CD14-positive monocyte (primary cell): ENCODE measurements at regions not wholly inside any gene's neighbourhood (a gene's known extent, or its start where the extent isn't known, plus 50 kb on each side); places are given as distances from the start of the nearest gene placed in this dataset.

Experiments
- DNase-seq, 3 donors: peaks; one replicate each; pipeline ENCODE4 v3.0.0-alpha.2; 2011 to 2022
- H2AFZ ChIP-seq: 2 replicates; pipeline ENCODE4 v1.6.0; 2012; ENCODE audit warnings: mild to moderate bottlenecking, low read depth, low read length, inconsistent platforms; ENCODE audit not compliant: insufficient read depth, poor library complexity, severe bottlenecking
- H3K27ac ChIP-seq, 2 donors: 1 replicate in 1 of 2; 2 replicates in 1 of 2; pipeline ENCODE4 v1.5.1; 2012 to 2013; ENCODE audit warnings: low read length in 2 of 2, control low read depth in 1 of 2, inconsistent platforms in 1 of 2, low read depth in 1 of 2, mild to moderate bottlenecking in 1 of 2
- H3K27me3 ChIP-seq, 2 donors: one replicate each; pipeline versions ENCODE4 v1.6.0 to v1.6.1; 2011 to 2013; ENCODE audit warnings: low read length in 2 of 2; ENCODE audit not compliant: control insufficient read depth in 2 of 2, insufficient read depth in 2 of 2
- H3K36me3 ChIP-seq, 2 donors: replicated peaks in 1 of 2; 1 replicate in 1 of 2; 2 replicates in 1 of 2; pipeline versions ENCODE4 v1.5.1 to v1.6.1; 2012 to 2013; ENCODE audit warnings: low read length in 2 of 2, control low read depth in 1 of 2, inconsistent platforms in 1 of 2, mild to moderate bottlenecking in 1 of 2; ENCODE audit not compliant: insufficient read depth in 2 of 2, control insufficient read depth in 1 of 2
- H3K4me1 ChIP-seq, 2 donors: 1 replicate in 1 of 2; 2 replicates in 1 of 2; pipeline versions ENCODE4 v1.5.1 to v1.6.1; 2012 to 2013; ENCODE audit warnings: low read length in 2 of 2, control low read depth in 1 of 2, inconsistent platforms in 1 of 2, mild to moderate bottlenecking in 1 of 2, moderate library complexity in 1 of 2; ENCODE audit not compliant: insufficient read depth in 2 of 2, control insufficient read depth in 1 of 2
- H3K4me2 ChIP-seq: replicated peaks from 2 replicates; pipeline ENCODE3; 2012; ENCODE audit warnings: low read length, moderate library complexity, mild to moderate bottlenecking; ENCODE audit not compliant: poor library complexity, severe bottlenecking; ENCODE audit errors: extremely low read depth
- H3K4me3 ChIP-seq, 3 experiments: fragments of 200-600 bp in 1 of 3; sonication (generic) in 1 of 3; replicated peaks in 1 of 3; 1 replicate in 2 of 3; 2 replicates in 1 of 3; pipeline ENCODE4 v1.5.1; 2011 to 2013; ENCODE audit warnings: low read length in 3 of 3, mild to moderate bottlenecking in 3 of 3, control low read depth in 2 of 3, low read depth in 2 of 3, inconsistent platforms in 1 of 3, moderate library complexity in 1 of 3
- H3K79me2 ChIP-seq: 2 replicates; pipeline ENCODE4 v1.6.0; 2012; ENCODE audit warnings: mild to moderate bottlenecking, control low read depth, inconsistent platforms, low read length, moderate library complexity; ENCODE audit not compliant: insufficient read depth
- H3K9ac ChIP-seq: 2 replicates; pipeline ENCODE4 v1.6.0; 2017; ENCODE audit warnings: low read length, mild to moderate bottlenecking; ENCODE audit not compliant: insufficient read depth, poor library complexity, severe bottlenecking
- H3K9me3 ChIP-seq, 2 donors: replicated peaks in 1 of 2; 1 replicate in 1 of 2; 2 replicates in 1 of 2; pipeline versions ENCODE4 v1.5.1 to v1.6.1; 2012 to 2013; ENCODE audit warnings: low read length in 2 of 2, control low read depth in 1 of 2; ENCODE audit not compliant: control insufficient read depth in 1 of 2, insufficient read depth in 1 of 2
- H4K20me1 ChIP-seq: 2 replicates; pipeline ENCODE4 v1.6.0; 2012; ENCODE audit warnings: mild to moderate bottlenecking, low read length, control low read depth, moderate library complexity; ENCODE audit not compliant: insufficient read depth
- H3K27ac Mint-ChIP-seq, 7 donors: one replicate each; pipeline ENCODE4 v1.8.0; 2020; ENCODE audit warnings: mild to moderate bottlenecking in 7 of 7, mixed read lengths in 7 of 7, moderate library complexity in 6 of 7, inconsistent platforms in 2 of 7
- H3K27me3 Mint-ChIP-seq, 3 donors: one replicate each; pipeline ENCODE4 v1.8.0; 2021 to 2022; ENCODE audit warnings: low read depth in 3 of 3, mild to moderate bottlenecking in 3 of 3, mixed read lengths in 3 of 3, moderate library complexity in 3 of 3, inconsistent platforms in 1 of 3
- H3K36me3 Mint-ChIP-seq, 2 donors: one replicate each; pipeline ENCODE4 v1.8.0; 2020; ENCODE audit warnings: mixed read lengths in 2 of 2, inconsistent platforms in 1 of 2, mild to moderate bottlenecking in 1 of 2
- H3K4me1 Mint-ChIP-seq: one replicate; pipeline ENCODE4 v1.8.0; 2020; ENCODE audit warnings: mild to moderate bottlenecking, mixed read lengths
- H3K4me3 Mint-ChIP-seq, 2 donors: one replicate each; pipeline ENCODE4 v1.8.0; 2020; ENCODE audit warnings: mild to moderate bottlenecking in 2 of 2, mixed read lengths in 2 of 2, moderate library complexity in 1 of 2
- H3K9me3 Mint-ChIP-seq, 7 donors: one replicate each; pipeline ENCODE4 v1.8.0; 2020 to 2022; ENCODE audit warnings: mixed read lengths in 7 of 7, mild to moderate bottlenecking in 6 of 7, moderate library complexity in 6 of 7, inconsistent platforms in 2 of 7
- CTCF ChIP-seq: fragments of 200-600 bp; IDR thresholded peaks from one replicate; pipeline ENCODE4 v1.8.0; 2022; ENCODE audit warnings: antibody characterized with exemption, mild to moderate bottlenecking
- whole genome bisulfite sequencing: methylation state at CpG from one replicate; pipeline ENCODE4 v1.1.5; 2013; ENCODE audit warnings: missing lambda C conversion rate; ENCODE audit not compliant: insufficient coverage; 5-methylcytosine and 5-hydroxymethylcytosine counted together
- intact Hi-C, 2 donors: fragments of 100-400 bp; cut with micrococcal nuclease; formaldehyde crosslinking; loops; one replicate each; pipeline versions ENCODE4 v1.15.0 to v1.15.1; 2023

- H3K4me1 Mint-ChIP-seq = peaks cover 5% of the 10 kb centered on the region
- Histone ChIP-seq H4K20me1 (no peaks in the 10 kb centered on the region), H3K9ac (no peak overlapping the region), H3K27ac (no peak overlapping the region), H3K36me3 (no peaks in the 10 kb centered on the region), H2AFZ (no peak overlapping the region), H3K9me3 (no peaks in the 10 kb centered on the region), H3K27me3 (peaks cover 30 to 48% of the 10 kb centered on the region in 2 donors), H3K4me2 (no peak overlapping the region), H3K79me2 (no peaks in the 10 kb centered on the region), H3K4me1 (peaks cover 0 to 3% of the 10 kb centered on the region in 2 donors), H3K4me3 (no peak overlapping the region)
- no peaks in the 10 kb centered on the region for H3K9me3 Mint-ChIP-seq
- TF ChIP-seq CTCF = no peak
- no peaks in the 10 kb centered on the region for H3K36me3 Mint-ChIP-seq
- peaks cover 18 to 34% (median 22%) of the 10 kb centered on the region in 3 donors for H3K27me3 Mint-ChIP-seq
- no peak for DNase-seq
- peak overlapping the region in 1 of 2 donors; percentile 26 for H3K4me3 Mint-ChIP-seq
- no peak overlapping the region for H3K27ac Mint-ChIP-seq
- intact Hi-C loops = no loop called here
- WGBS = 60% methylated on average over 1 of the region's 8 CpGs
Measured at GRCh38 chr2:198322275-198322674, 517.9 kb downstream of the PLCL1 start.

- Mint-ChIP-seq H3K9me3 (no peaks in the 10 kb centered on the region), H3K4me3 (no peak overlapping the region), H3K4me1 (peaks cover 2% of the 10 kb centered on the region), H3K27me3 (peaks cover 18 to 36% (median 22%) of the 10 kb centered on the region in 3 donors), H3K36me3 (no peaks in the 10 kb centered on the region), H3K27ac (no peak overlapping the region)
- Histone ChIP-seq H3K9me3 (no peaks in the 10 kb centered on the region), H3K4me2 (no peak overlapping the region), H3K27ac (no peak overlapping the region), H3K27me3 (peaks cover 30 to 50% of the 10 kb centered on the region in 2 donors), H3K79me2 (no peaks in the 10 kb centered on the region), H3K9ac (no peak overlapping the region), H2AFZ (no peak overlapping the region), H4K20me1 (no peaks in the 10 kb centered on the region), H3K36me3 (no peaks in the 10 kb centered on the region), H3K4me1 (peaks cover 0 to 3% of the 10 kb centered on the region in 2 donors), H3K4me3 (no peak overlapping the region)
- 78% methylated on average over 1 of the region's 4 CpGs for WGBS
- no peak for TF ChIP-seq CTCF
- intact Hi-C loops = no loop called here
- DNase-seq = no peak
Measured at GRCh38 chr2:198321522-198322088, 517.2 kb downstream of the PLCL1 start.
